ACC112 (cell line): ENCODE measurements at regions not wholly inside any gene's neighbourhood (a gene's known extent, or its start where the extent isn't known, plus 50 kb on each side); places are given as distances from the start of the nearest gene placed in this dataset.

Source experiments
- H2AFZ ChIP-seq: fragments of 200-600 bp; sonication (generic); one replicate; pipeline ENCODE4 v1.6.0; 2017; ENCODE audit warnings: antibody characterized with exemption, low read length; ENCODE audit not compliant: unreplicated experiment
- H3K27ac ChIP-seq: fragments of 200-600 bp; sonication (generic); 2 replicates; pipeline ENCODE4 v1.5.1; 2014; ENCODE audit warnings: low read depth, mild to moderate bottlenecking, antibody characterized with exemption, low read length, moderate library complexity
- H3K27me3 ChIP-seq: fragments of 200-600 bp; sonication (generic); 2 replicates; pipeline ENCODE4 v1.6.1; 2014; ENCODE audit warnings: mild to moderate bottlenecking, antibody characterized with exemption, low read length, moderate library complexity, mixed read lengths; ENCODE audit not compliant: insufficient read depth
- H3K36me3 ChIP-seq: fragments of 200-600 bp; sonication (generic); 2 replicates; pipeline ENCODE4 v1.6.1; 2016; ENCODE audit warnings: mild to moderate bottlenecking, antibody characterized with exemption, low read length, moderate library complexity, mixed read lengths; ENCODE audit not compliant: insufficient read depth
- H3K4me1 ChIP-seq: fragments of 200-600 bp; sonication (generic); one replicate; pipeline ENCODE4 v1.6.1; 2016; ENCODE audit warnings: low read length, mixed read lengths; ENCODE audit not compliant: insufficient read depth, unreplicated experiment, control insufficient read depth
- H3K4me3 ChIP-seq: fragments of 200-600 bp; sonication (generic); 2 replicates; pipeline ENCODE4 v1.5.1; 2014; ENCODE audit warnings: mild to moderate bottlenecking, low read depth, low read length
- H3K79me2 ChIP-seq: fragments of 200-600 bp; sonication (generic); one replicate; pipeline ENCODE4 v1.6.0; 2016; ENCODE audit warnings: low read length; ENCODE audit not compliant: control insufficient read depth, unreplicated experiment, insufficient read depth

- Histone ChIP-seq H3K36me3 (no peaks in the 10 kb centered on the region), H3K27me3 (peaks cover 29% of the 10 kb centered on the region), H3K27ac (no peak overlapping the region), H3K4me3 (no peak overlapping the region), H3K79me2 (no peaks in the 10 kb centered on the region), H2AFZ (no peak overlapping the region), H3K4me1 (no peaks in the 10 kb centered on the region)
Observed at GRCh38 chr10:113219446-113219845, 269.4 kb downstream of the TCF7L2 start.

GRCh38 chr10:113221756-113222168 is 271.7 kb downstream of the TCF7L2 start:
- no peak overlapping the region for H2AFZ ChIP-seq
- H3K36me3 ChIP-seq = no peaks in the 10 kb centered on the region
- H3K27me3 ChIP-seq = peaks cover 35% of the 10 kb centered on the region
- no peak overlapping the region for H3K27ac ChIP-seq
- H3K4me3 ChIP-seq = no peak overlapping the region
- no peaks in the 10 kb centered on the region for H3K79me2 ChIP-seq
- no peaks in the 10 kb centered on the region for H3K4me1 ChIP-seq

- no peak overlapping the region for H3K4me3 ChIP-seq
- no peak overlapping the region for H2AFZ ChIP-seq
- H3K4me1 ChIP-seq = no peaks in the 10 kb centered on the region
- H3K36me3 ChIP-seq = no peaks in the 10 kb centered on the region
- peaks cover 39% of the 10 kb centered on the region for H3K27me3 ChIP-seq
- no peak overlapping the region for H3K27ac ChIP-seq
- no peaks in the 10 kb centered on the region for H3K79me2 ChIP-seq
Observed at GRCh38 chr10:113222207-113222606, 272.2 kb downstream of the TCF7L2 start.

GRCh38 chr10:113225364-113225763 is 275.3 kb downstream of the TCF7L2 start:
- H3K4me1 ChIP-seq = peaks cover 5% of the 10 kb centered on the region

GRCh38 chr10:113225903-113226302 is 275.9 kb downstream of the TCF7L2 start:
- Histone ChIP-seq H2AFZ (no peak overlapping the region), H3K4me1 (peaks cover 5% of the 10 kb centered on the region), H3K79me2 (no peaks in the 10 kb centered on the region), H3K4me3 (no peak overlapping the region), H3K36me3 (no peaks in the 10 kb centered on the region), H3K27me3 (peaks cover 60% of the 10 kb centered on the region), H3K27ac (no peak overlapping the region)

More at GRCh38 chr10:113225364-113225763, 275.3 kb downstream of the TCF7L2 start:
- Histone ChIP-seq H3K36me3 (no peaks in the 10 kb centered on the region), H3K27ac (no peak overlapping the region), H3K4me3 (no peak overlapping the region), H3K27me3 (peaks cover 57% of the 10 kb centered on the region), H3K79me2 (no peaks in the 10 kb centered on the region), H2AFZ (no peak overlapping the region)

- Histone ChIP-seq H3K27me3 (peaks cover 63% of the 10 kb centered on the region), H3K36me3 (no peaks in the 10 kb centered on the region), H2AFZ (no peak overlapping the region), H3K27ac (no peak overlapping the region), H3K79me2 (no peaks in the 10 kb centered on the region), H3K4me1 (peaks cover 5% of the 10 kb centered on the region), H3K4me3 (no peak overlapping the region)
Observed at GRCh38 chr10:113226399-113226798, 276.4 kb downstream of the TCF7L2 start.

- Histone ChIP-seq H3K27ac (no peak overlapping the region), H2AFZ (no peak overlapping the region), H3K4me1 (peaks cover 5% of the 10 kb centered on the region), H3K36me3 (no peaks in the 10 kb centered on the region), H3K79me2 (no peaks in the 10 kb centered on the region), H3K27me3 (peaks cover 60% of the 10 kb centered on the region), H3K4me3 (no peak overlapping the region)
Observed at GRCh38 chr10:113226831-113227445, 276.9 kb downstream of the TCF7L2 start.

GRCh38 chr10:113228530-113228929 is 278.5 kb downstream of the TCF7L2 start:
- no peaks in the 10 kb centered on the region for H3K79me2 ChIP-seq
- peaks cover 46% of the 10 kb centered on the region for H3K27me3 ChIP-seq
- no peak overlapping the region for H2AFZ ChIP-seq
- no peak overlapping the region for H3K27ac ChIP-seq
- peaks cover 5% of the 10 kb centered on the region for H3K4me1 ChIP-seq
- H3K4me3 ChIP-seq = no peak overlapping the region
- H3K36me3 ChIP-seq = no peaks in the 10 kb centered on the region

- no peak overlapping the region for H3K4me3 ChIP-seq
- peaks cover 5% of the 10 kb centered on the region for H3K4me1 ChIP-seq
- peaks cover 42% of the 10 kb centered on the region for H3K27me3 ChIP-seq
- H3K36me3 ChIP-seq = no peaks in the 10 kb centered on the region
- no peaks in the 10 kb centered on the region for H3K79me2 ChIP-seq
- H2AFZ ChIP-seq = no peak overlapping the region
- H3K27ac ChIP-seq = no peak overlapping the region
Observed at GRCh38 chr10:113230011-113230610, 280.1 kb downstream of the TCF7L2 start.

GRCh38 chr10:113232928-113233511 is 283.0 kb downstream of the TCF7L2 start:
- Histone ChIP-seq H3K4me1 (peaks cover 5% of the 10 kb centered on the region), H3K36me3 (no peaks in the 10 kb centered on the region), H3K79me2 (no peaks in the 10 kb centered on the region), H2AFZ (no peak overlapping the region), H3K4me3 (no peak overlapping the region), H3K27me3 (peaks cover 48% of the 10 kb centered on the region), H3K27ac (no peak overlapping the region)

- H3K79me2 ChIP-seq = no peaks in the 10 kb centered on the region
- H3K27ac ChIP-seq = no peak overlapping the region
- peaks cover 49% of the 10 kb centered on the region for H3K27me3 ChIP-seq
- no peaks in the 10 kb centered on the region for H3K36me3 ChIP-seq
- no peaks in the 10 kb centered on the region for H3K4me1 ChIP-seq
- no peak overlapping the region for H3K4me3 ChIP-seq
- H2AFZ ChIP-seq = no peak overlapping the region
Observed at GRCh38 chr10:113234481-113234880, 284.4 kb downstream of the TCF7L2 start.
